Activated CD8-positive, alpha-beta memory T cell treated with anti-CD3 and anti-CD28 coated beads for 1 hour (primary cell): ENCODE measurements at regions not wholly inside any gene's neighbourhood (a gene's known extent, or its start where the extent isn't known, plus 50 kb on each side); places are given as distances from the start of the nearest gene placed in this dataset.

Source experiments
- DNase-seq, 2 donors: peaks; one replicate each; pipeline ENCODE4 v3.0.0-alpha.2; 2020; ENCODE audit warnings: low read depth in 1 of 2; ENCODE audit errors: extremely low read depth in 1 of 2

- no peak for DNase-seq
These were observed 1367.3 kb upstream of the TMEFF2 start for GRCh38 chr2:193562031-193562430.

- no peak for DNase-seq
These were observed 1366.3 kb upstream of the TMEFF2 start for GRCh38 chr2:193561054-193561453.

- DNase-seq, result no peak
These were observed 1362.2 kb upstream of the TMEFF2 start for GRCh38 chr2:193556766-193557470.

GRCh38 chr2:193549661-193550060 lies 1354.9 kb upstream of the TMEFF2 start:
- no peak for DNase-seq

GRCh38 chr2:193542762-193543161 lies 1348.0 kb upstream of the TMEFF2 start:
- DNase-seq, result no peak

- no peak for DNase-seq
These were observed 1344.5 kb upstream of the TMEFF2 start for GRCh38 chr2:193539188-193539587.

GRCh38 chr2:193538061-193538460 lies 1343.3 kb upstream of the TMEFF2 start:
- no peak for DNase-seq

- no peak for DNase-seq
These were observed 1342.8 kb upstream of the TMEFF2 start for GRCh38 chr2:193537531-193537930.

GRCh38 chr2:193528458-193528857 lies 1333.7 kb upstream of the TMEFF2 start:
- no peak for DNase-seq

- DNase-seq, result no peak
These were observed 1332.4 kb upstream of the TMEFF2 start for GRCh38 chr2:193527146-193527545.

GRCh38 chr2:193523662-193524061 lies 1328.9 kb upstream of the TMEFF2 start:
- DNase-seq, result no peak

GRCh38 chr2:193521523-193521922 lies 1326.8 kb upstream of the TMEFF2 start:
- DNase-seq, result no peak

- no peak for DNase-seq
These were observed 1326.2 kb upstream of the TMEFF2 start for GRCh38 chr2:193520709-193521458.

- no peak for DNase-seq
These were observed 1323.5 kb upstream of the TMEFF2 start for GRCh38 chr2:193518041-193518817.

- DNase-seq, result no peak
These were observed 1322.9 kb upstream of the TMEFF2 start for GRCh38 chr2:193517615-193518014.

GRCh38 chr2:193506035-193506434 lies 1311.3 kb upstream of the TMEFF2 start:
- no peak for DNase-seq

GRCh38 chr2:193505620-193506019 lies 1310.9 kb upstream of the TMEFF2 start:
- DNase-seq, result no peak

- no peak for DNase-seq
These were observed 1307.8 kb upstream of the TMEFF2 start for GRCh38 chr2:193502363-193503035.

- no peak for DNase-seq
These were observed 1302.1 kb upstream of the TMEFF2 start for GRCh38 chr2:193496786-193497185.

- DNase-seq, result no peak
These were observed 1287.8 kb upstream of the TMEFF2 start for GRCh38 chr2:193482557-193482956.

GRCh38 chr2:193480187-193480586 lies 1285.5 kb upstream of the TMEFF2 start:
- no peak for DNase-seq
